ENCODE measurements at regions not wholly inside any gene's neighbourhood (a gene's known extent, or its start where the extent isn't known, plus 50 kb on each side); places are given as distances from the start of the nearest gene placed in this dataset.

DNA sequence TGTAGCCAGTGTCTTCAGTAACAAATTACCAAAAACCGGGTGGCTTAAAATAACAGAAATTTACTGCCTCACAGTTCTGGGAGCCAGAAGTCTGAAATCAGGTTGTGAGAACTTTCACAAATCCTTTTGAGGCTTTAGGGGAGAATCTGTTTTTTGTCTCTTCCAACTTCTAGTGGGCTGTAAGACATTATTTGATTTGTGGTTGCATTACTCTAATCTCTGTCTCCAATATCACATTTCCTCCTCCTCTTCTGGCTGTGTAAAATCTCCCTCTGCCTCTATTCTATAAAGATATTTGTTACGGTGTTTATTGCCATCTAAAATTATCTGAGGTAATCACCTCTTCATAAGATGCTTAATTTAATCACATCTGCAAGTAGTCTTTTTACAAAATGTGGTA, 1039.6 kb upstream of the LRRN3 start:
- no peak for DNase-seq (ENCODE audit: low read depth)

DNA sequence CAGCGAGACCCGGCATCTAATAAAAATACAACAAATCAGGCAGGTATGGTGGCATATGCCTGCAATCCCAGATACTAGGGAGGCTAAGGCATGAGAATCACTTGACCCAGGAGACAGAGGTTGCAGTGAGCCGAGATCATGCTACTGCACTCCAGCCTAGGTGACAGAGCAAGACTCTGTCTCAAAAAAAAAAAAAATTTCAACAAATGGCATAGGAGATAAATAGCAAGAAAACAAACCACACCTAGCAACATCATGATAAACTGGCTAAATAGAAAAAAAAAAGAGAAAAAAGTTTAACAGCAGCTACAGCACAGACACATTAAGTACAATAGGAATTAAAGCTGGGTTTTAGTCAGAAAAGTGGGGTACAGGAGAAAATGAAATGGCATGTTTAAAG, 1034.6 kb upstream of the LRRN3 start:
- no peak for DNase-seq (ENCODE audit: low read depth)

DNA sequence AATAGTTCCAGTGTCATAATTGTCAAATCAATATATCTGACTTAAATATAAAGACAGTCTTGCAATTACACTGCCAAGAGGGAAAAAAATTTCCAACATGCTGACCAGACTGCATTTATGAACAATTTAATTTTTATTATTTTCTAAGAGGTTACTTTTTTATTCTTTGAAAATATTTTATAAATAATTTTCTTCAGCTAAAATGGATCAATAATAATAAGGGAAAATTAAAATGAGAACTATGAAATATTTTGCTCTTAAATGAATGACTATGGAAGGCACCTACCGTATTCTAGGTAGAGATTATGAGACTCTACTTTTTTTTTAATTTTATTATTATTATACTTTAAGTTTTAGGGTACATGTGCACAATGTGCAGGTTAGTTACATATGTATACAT, 1032.5 kb upstream of the LRRN3 start:
- DNase-seq (ENCODE audit: low read depth), result no peak

DNA sequence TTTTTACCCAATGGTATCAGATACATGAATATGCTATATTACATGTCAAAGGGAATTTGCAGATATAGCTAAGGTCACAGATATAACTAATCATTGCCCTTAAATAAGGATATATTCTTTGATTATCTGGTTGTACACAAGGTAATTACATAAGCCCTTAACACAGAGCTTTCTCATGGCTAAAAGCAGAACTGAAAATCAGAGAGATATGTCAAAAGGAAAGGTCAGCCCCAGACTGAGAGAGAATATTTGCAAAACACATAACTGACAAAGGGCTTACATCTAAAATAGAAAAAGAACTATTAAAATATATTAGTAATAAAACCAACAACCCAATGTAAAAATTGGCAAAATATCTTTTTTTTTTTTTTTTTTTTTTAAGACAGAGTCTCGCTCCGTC, 1029.5 kb upstream of the LRRN3 start:
- no peak for DNase-seq (ENCODE audit: low read depth)

DNA sequence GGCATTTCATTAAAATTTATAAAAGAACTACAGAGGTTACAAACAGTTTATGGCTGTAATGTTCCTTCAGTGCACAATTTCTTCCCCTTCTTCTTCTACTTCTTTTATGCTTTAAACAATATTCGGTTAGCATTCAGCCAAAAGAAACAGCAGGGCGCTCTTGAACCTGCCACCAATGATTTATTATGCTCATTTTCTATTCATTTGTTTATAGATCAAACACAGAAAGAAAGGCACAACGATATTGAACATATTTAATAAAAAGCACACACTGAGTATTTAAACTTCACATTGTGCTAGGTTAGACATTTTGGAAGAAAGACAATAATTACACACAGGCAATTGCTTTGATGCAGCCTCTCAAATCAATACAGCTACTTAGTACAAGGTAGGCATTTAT, 1025.8 kb upstream of the LRRN3 start:
- DNase-seq (ENCODE audit: low read depth), result no peak

DNA sequence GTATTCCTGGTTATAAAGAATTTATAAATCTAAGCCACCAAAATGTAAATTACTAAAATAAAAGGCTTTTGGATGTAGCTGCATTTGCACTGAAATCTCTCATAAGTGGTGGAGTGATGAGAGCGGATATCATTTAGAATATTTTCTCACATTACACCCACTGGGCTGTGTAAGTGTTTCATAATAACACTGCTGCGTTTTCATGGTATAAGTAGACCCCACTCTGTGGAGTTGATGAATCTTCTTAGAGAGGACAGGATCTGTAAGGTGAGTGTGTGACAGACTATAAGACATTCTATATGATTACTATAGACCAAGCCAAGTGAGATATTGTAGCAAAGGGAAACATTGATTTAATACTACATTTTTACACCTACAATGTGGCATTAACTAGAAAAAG, 1024.1 kb upstream of the LRRN3 start:
- DNase-seq (ENCODE audit: low read depth), result no peak

DNA sequence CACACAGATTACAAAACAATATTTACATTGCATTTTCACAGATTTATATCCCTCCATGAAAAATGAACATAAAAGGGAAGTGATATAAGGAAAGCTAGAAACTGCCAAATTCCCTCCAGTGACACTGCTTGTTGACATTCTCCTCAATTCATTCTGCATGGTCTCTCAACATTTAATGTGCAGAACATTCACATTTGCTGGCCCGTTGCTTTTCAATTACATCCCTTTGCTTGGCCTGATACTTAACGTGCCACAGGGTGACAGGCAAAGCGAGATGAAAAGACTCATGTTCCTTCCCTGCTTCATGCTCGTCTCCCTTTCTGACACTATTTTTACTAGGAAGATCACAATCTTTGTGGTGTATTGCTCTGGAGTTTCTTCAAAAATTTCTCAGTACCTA, 1019.7 kb upstream of the LRRN3 start:
- DNase-seq (ENCODE audit: low read depth), result no peak

DNA sequence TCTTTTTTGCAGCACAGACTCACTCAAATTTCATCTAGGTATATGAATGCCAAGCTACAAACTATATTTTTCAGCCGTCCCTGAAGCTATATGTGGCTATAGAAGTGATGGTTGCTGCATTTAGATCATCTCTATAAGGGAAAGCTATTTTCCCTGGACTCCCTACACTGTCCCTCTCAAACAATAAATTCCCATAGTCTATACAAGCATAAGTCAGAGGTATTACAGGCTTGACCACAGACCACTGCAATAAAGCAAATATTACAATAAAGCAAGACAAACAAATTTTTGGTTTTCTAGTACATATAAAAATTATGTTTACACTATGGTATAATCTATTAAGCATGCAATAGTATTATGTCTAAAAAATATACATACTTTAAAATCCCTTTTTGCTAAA, 1015.5 kb upstream of the LRRN3 start:
- DNase-seq (ENCODE audit: low read depth), result no peak

DNA sequence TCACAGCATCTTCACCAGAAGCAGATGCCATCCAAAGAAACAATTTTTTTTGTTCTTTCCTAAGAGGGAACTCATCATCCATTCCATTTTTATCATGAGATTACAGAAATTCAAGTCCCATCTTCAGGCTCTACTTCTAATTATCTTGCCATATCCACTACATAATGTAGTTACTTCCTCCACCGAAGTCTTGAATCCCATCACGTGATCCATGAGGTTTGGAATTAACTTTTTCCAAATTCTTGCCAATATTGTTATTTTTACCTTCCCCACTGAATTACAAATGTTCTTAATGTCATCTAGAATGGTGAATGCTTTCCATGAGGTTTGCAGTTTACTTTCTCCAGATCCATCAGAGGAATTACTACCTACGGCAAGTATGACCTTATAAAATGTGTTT, 1014.7 kb upstream of the LRRN3 start:
- DNase-seq (ENCODE audit: low read depth), result no peak

DNA sequence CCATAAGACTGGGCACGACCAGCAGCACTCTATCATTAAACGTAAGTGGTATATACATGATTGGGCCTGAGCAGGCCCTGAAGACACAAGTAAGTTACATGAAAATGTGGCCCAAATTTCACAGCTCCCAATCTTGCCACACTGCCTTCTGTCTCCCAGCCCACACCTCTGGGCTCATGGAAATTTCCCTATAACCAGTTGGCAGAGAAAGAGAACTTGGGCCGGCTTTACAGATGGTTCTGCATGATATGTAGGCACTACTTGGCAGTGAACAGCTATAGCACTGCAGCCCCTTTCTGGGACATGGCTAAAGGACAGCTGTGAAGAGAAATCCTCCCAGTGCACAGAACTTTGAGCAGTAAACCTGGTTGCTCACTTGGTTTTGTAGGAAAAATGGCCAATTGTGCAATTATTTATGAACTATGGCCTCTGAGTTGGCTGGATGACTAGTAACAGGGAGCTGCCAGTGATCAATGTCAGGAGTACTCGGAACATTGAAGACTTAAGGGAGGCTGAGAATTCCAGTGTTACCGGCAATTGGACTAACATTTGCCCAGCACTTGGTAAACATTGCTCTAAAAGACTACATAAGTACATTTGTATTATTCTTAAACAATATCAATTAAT, 1006.6 kb upstream of the LRRN3 start:
- DNase-seq (ENCODE audit: low read depth), result no peak

DNA sequence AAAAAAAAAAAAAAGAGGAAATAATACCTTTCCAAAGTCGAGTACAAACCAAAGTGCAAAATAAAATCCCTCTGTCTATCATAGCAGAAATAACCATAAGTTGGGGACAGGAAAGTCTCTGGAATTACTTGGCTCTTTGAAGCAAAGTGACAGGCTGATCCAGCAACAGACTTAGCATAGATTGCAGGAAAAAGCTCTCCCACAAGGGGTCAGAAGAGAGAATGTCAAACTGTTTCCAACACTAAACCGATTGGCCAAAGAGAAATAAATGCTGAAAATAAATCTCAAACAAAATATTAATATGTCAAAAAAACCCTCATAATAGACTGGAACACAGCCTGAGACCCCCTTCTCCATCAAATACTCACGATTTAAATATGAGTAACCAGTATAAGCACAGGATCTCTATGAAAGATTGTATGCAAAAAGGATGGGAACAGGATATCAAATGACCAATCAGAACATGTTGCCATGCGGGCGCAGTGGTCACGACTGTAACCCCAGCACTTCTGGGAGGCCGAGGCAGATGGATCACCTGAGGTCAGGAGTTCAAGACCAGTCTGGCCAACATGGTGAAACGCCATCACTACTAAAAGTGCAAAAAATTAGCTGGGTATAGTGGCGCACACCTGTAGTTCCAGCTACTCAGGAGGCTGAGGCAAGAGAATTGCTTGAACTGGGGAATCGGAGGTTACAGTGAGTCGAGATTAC, 1000.7 kb upstream of the LRRN3 start:
- peak; percentile 1 for DNase-seq (ENCODE audit: low read depth)

DNA sequence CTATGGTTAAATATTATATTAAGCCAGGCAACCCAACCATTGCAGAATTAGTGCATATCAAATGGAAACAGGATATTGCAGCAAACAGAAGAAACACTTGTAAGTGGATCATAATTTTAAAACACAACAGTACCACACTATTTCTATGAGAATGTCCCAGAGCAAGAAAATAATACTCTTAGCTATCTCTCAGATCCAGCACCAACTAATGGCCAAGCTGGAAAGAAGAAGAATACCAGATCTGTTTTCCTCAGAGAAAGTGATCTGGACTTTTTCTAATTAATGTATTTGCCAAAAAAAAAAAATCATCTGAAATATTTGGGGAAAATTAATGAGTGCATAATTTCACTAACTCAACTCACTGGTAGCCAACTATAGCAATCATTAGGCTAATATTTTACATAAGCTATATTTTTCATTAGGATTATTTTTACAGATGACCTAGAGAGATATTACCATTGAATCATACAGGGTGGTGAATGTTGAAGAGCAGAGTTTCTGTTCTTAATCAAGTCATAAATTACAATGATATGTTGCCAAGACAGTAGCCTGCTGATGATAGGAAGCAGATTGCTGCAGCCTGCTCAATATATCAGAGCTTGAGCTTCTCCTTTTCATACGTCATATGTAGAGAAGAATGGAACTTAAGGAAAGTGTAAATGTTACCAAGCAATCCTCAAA, 995.4 kb upstream of the LRRN3 start:
- DNase-seq (ENCODE audit: low read depth), result no peak

DNA sequence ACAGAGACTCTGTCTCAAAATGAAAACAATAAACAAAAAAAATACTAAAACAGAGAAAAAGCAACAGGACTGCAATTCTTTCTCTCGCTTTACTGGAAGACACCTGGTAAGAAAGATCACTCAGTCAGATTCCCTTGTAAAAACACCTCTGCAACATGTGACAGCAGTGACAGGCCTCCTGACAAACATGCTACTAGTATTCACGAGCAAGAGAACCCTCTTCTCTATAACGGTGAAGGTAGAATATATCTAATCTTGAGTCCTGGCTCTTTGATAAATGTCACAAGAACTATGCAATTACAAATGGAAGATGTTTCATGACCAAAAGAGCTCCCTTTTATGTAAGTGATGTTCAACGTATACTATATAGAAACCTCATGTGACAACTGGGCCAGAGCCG, 986.7 kb upstream of the LRRN3 start:
- no peak for DNase-seq (ENCODE audit: low read depth)

DNA sequence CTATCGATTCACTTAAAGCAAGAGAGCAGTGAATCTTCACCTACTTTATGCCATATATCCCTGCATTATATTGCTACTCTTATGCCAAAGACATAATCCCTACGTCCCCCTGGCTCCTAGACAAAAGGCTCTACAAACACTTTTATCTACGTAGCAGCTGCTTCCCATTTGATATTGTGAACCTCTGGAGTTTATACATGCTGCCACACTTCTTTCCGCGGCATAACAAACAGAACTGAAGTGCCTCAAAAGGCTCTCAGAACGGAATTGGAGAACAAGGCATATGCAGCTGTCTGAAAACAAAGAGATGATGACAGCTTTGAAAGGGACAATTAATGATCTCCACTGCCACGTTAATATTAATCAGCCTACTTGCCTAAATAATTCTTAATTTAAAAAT, 985.6 kb upstream of the LRRN3 start:
- DNase-seq (ENCODE audit: low read depth), result no peak

DNA sequence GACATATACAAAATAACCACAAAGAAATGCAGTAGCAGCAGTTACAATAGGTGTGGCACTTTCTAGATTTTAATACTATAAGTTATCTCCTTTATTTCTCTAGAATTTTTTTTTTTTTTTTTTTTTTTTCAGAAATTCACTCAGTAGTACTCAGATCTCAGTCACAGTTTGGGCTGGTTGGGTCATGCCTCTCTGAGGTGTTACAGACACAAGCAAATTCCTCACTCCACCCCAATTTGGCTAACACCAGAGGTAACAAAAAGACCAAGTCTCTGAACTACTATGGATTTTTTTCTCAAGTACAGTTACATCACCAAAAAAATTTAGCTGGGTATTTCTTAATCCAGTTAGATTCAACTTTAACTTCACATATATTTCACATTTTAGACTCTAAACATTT, 985.1 kb upstream of the LRRN3 start:
- DNase-seq (ENCODE audit: low read depth), result no peak

DNA sequence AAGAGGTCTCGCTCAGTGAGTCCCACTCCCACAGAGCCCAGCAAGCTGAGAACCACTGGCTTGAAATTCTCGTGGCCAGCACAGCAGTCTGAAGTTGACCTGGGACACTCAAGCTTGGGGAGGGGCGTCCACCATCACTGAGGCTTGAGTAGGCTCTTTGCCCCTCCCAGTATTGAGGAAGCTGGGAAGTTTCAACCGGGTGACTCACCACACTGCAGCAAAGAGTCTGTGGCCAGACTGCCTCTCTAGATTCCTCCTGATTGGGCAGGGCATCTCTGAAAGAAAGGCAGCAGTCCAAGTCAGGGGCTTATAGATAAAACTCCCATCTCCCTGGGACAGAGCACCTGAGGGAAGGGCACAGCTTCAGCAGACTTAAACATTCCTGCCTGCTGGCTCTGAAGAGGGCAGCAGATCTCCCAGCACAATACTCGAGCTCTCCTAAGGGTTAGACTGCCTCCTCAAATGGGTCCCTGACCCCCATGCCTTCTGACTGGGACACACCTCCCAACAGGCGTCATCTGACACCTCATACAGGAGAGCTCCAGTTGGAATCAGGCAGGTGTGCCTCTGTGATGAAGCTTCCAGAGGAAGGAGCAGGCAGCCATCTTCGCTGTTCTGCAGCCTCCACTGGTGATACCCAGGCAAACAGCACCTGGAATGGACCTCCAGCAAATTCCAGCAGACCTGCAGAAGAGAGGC, 970.9 kb upstream of the LRRN3 start:
- no peak for DNase-seq (ENCODE audit: low read depth)

DNA sequence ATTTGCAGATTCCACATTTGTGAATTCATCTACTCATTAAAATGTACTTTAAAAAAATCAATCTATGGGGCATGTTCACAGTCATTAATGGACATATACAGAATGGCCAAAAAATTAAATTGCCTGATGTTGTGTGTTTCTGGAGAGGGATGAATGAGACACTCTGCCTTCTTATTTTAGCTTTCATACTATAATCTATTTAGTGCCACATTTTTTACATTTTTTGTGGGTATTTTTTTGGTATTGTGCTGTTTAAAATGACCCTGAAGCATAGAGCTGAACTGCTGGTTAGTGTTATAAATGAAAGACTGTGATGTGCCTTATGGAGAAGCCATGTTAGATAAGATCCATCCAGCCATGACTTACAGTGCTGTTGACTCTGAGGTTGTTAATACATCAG, 961.8 kb upstream of the LRRN3 start:
- no peak for DNase-seq (ENCODE audit: low read depth)

DNA sequence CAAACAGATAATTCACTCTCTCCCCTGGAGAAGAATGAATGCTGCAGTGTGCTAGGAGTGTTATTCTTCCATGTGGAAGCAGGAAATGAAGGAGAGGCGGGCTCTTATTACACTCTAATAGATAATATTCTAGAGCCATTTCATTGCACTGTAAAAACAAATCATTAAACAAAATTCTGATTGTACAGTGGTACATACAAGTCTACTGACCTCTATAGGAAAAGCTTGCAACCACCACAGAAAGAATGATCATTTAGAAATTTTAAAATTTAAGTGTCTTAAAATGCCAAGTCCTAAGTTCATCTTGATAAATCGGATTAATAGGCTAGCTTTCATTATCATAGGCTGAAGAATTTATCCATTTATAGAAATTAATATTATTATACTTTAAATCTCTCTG, 960.3 kb upstream of the LRRN3 start:
- no peak for DNase-seq (ENCODE audit: low read depth)

DNA sequence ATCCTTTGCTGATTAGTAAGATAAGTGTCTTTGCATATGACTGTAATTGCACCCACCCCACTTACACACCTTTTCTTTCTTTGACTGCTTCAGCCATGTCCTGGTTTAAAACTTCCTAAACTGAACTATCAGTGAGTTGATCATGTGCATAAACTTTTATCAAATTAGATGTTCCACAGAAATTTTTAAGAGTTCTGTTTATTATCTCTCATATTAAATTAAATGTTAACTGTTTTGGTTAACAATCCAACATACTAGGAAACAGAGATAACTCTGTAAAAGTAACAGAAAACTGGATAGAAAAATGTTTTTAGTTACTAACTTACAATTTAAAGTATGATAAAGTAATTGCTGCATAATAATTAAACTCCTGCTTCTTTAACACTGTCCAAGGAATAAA, 959.6 kb upstream of the LRRN3 start:
- DNase-seq (ENCODE audit: low read depth), result no peak

DNA sequence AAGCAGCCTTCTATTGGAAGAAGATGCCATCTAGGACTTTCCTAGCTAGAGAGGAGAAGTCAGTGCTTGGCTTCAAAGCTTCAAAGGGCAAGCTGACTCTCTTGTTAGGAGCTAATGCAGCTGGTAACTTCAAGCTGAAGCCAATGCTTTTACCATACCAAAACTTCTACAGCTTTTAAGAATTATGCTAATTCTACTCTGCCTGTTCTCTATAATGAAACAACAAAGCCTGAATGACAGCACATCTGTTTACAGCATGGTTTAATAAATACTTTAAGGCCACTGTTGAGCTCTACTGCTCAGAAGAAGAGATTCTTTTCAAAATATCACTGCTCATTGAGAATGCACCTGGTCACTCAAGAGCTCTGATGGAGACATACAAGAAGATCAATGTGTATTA, 951.9 kb upstream of the LRRN3 start:
- DNase-seq (ENCODE audit: low read depth), result no peak

DNA sequence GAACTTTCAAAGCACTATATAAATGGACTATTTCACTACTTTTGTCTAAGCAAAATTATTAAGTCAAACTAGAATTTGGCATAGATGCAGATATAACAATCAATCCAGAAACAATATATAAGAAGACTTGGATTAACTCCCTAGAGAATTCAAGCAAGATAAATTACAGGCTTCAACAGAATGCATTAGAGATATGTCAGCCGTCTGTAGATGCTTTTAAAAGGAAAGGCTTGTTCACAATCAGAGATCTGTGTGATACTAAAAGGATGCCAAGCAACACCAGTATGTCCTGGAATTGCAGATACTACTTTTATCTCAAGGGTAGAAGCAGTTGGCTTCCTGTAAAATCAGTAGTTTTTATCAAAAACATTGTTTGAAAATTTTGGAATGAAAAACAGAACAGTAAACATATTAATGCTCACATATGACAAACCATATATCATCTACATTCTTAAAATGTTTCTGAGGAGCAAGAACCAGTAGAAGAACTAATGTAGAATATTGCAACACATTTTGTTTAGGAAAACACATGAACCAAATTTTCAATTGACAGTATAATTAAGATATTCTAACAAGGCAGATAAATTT, 947.9 kb upstream of the LRRN3 start:
- DNase-seq (ENCODE audit: low read depth), result no peak

DNA sequence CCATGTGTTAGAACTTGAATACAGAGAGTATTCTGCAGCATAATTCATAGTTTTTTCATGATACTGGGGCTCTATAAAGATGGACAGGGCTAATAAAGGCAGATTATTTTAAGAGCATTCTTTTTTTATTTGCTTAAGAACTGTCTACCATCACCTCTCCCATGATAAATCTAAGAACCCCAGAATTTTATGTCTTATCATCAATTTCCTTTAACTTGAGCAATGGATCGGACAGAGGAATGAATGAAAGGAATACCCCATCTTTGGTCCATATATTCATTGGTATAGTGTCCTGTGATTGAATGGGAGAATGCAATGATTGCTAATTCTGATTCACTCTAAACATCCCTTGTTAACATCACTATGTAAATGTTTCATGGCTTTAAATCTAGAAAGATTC, 946.3 kb upstream of the LRRN3 start:
- DNase-seq (ENCODE audit: low read depth), result no peak

DNA sequence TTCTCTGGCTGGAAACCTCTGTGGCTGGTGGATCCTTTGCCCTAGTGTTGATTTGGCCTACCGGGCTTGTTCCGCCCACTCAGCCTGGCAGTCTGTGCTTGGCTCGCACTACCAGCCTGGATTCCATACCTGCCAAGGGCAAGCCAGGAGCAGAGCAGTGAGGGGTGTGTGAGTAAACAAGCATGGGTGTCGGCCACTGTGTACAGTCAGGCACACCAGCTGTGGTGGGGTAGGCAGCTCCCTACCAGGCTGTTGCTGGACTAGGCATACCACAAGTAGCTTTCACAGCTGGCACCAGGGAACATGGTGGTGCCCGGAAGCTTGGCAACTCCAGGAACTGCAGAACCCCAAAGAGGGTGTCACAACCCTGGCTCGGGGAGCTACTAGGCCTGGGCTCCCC, 942.9 kb upstream of the LRRN3 start:
- no peak for DNase-seq (ENCODE audit: low read depth)

Measured in fibroblast of the conjunctiva (primary cell).